Neural crest cell (in vitro differentiated cells): ENCODE measurements at regions not wholly inside any gene's neighbourhood (a gene's known extent, or its start where the extent isn't known, plus 50 kb on each side); places are given as distances from the start of the nearest gene placed in this dataset.
"Not testable (repeated sequence)": the region's sequence is repeated elsewhere in the genome, so short reads cannot be mapped to it uniquely, and the experiment has no call there.

Source experiments
- DNase-seq: peaks from one replicate; pipeline ENCODE4 v3.0.0; 2021; ENCODE audit warnings: low read depth, mixed read lengths, low spot score
- H3K27ac Mint-ChIP-seq: one replicate; pipeline ENCODE4 v1.8.0; 2021; ENCODE audit warnings: mild to moderate bottlenecking, mixed read lengths; ENCODE audit not compliant: unreplicated experiment
- H3K27me3 Mint-ChIP-seq: 2 replicates; pipeline ENCODE4 v1.8.0; 2021; ENCODE audit warnings: low read depth, mild to moderate bottlenecking, mixed read lengths
- H3K36me3 Mint-ChIP-seq: 2 replicates; pipeline ENCODE4 v1.8.0; 2021; ENCODE audit warnings: low read depth, mild to moderate bottlenecking, mixed read lengths
- H3K4me1 Mint-ChIP-seq: 2 replicates; pipeline ENCODE4 v1.8.0; 2021; ENCODE audit warnings: mixed read lengths
- H3K4me3 Mint-ChIP-seq: one replicate; pipeline ENCODE4 v1.8.0; 2021; ENCODE audit warnings: mild to moderate bottlenecking, mixed read lengths
- H3K9me3 Mint-ChIP-seq: 2 replicates; pipeline ENCODE4 v1.8.0; 2021; ENCODE audit warnings: mixed read lengths
- CTCF ChIP-seq: fragments of 200-600 bp; sonication (generic); conservative IDR thresholded peaks from 2 replicates; pipeline ENCODE4 v1.5.0; 2021; ENCODE audit warnings: antibody characterized with exemption, mild to moderate bottlenecking

GRCh38 chr15:96472681-96473080 lies 142.2 kb downstream of the NR2F2 start:
- TF ChIP-seq CTCF: no peak
- H3K36me3 Mint-ChIP-seq: no peaks in the 10 kb centered on the region
- no peaks in the 10 kb centered on the region for H3K9me3 Mint-ChIP-seq
- no peaks in the 10 kb centered on the region for H3K27me3 Mint-ChIP-seq
- H3K27ac Mint-ChIP-seq: no peak overlapping the region
- DNase-seq: no peak
- H3K4me1 Mint-ChIP-seq: no peaks in the 10 kb centered on the region
- H3K4me3 Mint-ChIP-seq: no peak overlapping the region

DNA sequence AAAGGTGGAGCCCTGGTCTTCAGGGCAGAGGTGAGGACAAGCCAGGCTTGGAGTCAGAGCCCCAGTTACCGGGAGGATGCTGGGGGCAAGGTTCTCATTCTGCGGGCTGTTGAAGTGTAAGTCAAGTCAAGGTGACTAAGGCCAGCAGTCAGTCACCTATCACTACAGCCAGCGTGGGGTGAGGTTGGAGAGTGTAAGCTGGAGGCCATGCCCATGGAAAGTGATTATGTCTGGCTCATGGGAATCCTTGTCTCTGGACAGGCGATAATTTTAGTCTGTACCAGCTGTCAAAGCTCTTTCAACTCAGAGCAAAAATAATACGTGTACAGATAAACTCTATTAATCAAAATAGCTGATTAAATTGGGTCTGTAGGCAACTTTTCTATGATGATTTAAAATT lies 143.1 kb downstream of the NR2F2 start:
- no peak for TF ChIP-seq CTCF
- no peak overlapping the region for H3K27ac Mint-ChIP-seq
- no peaks in the 10 kb centered on the region for H3K27me3 Mint-ChIP-seq
- H3K4me3 Mint-ChIP-seq: no peak overlapping the region
- DNase-seq: no peak
- H3K4me1 Mint-ChIP-seq: no peaks in the 10 kb centered on the region
- no peaks in the 10 kb centered on the region for H3K36me3 Mint-ChIP-seq
- H3K9me3 Mint-ChIP-seq: no peaks in the 10 kb centered on the region

DNA sequence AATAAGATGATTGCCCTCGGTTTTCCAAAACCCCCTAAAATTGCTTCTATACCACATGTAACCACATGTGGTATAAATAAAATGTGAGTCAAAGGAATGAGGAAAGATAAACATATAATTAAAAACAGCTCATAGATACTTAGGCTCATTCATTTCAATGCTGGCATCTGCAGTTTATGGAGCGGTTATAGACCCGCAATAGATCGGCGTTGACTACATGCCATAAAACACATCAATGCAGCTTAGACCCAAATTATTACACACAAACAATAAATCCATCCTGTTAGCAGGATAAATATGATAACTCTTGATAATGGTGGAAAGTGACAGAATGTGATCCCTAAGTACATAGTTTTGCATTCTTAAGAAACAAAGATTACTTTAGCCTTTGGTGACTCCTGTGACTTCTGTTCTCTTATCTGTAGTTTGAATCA lies 143.7 kb downstream of the NR2F2 start:
- Mint-ChIP-seq H3K4me3 (no peak overlapping the region), H3K4me1 (no peaks in the 10 kb centered on the region), H3K27ac (no peak overlapping the region)

GRCh38 chr15:96477227-96477626 lies 146.7 kb downstream of the NR2F2 start:
- no peak overlapping the region for H3K27ac Mint-ChIP-seq
- H3K4me1 Mint-ChIP-seq: no peaks in the 10 kb centered on the region
- no peak for DNase-seq
- TF ChIP-seq CTCF: no peak
- H3K27me3 Mint-ChIP-seq: no peaks in the 10 kb centered on the region
- no peaks in the 10 kb centered on the region for H3K36me3 Mint-ChIP-seq
- peaks cover 2% of the 10 kb centered on the region for H3K9me3 Mint-ChIP-seq
- no peak overlapping the region for H3K4me3 Mint-ChIP-seq

More for the DNA sequence above, 143.7 kb downstream of the NR2F2 start:
- no peaks in the 10 kb centered on the region for H3K27me3 Mint-ChIP-seq
- DNase-seq: no peak
- TF ChIP-seq CTCF: no peak
- H3K9me3 Mint-ChIP-seq: peaks cover under 1% of the 10 kb centered on the region
- no peaks in the 10 kb centered on the region for H3K36me3 Mint-ChIP-seq

DNA sequence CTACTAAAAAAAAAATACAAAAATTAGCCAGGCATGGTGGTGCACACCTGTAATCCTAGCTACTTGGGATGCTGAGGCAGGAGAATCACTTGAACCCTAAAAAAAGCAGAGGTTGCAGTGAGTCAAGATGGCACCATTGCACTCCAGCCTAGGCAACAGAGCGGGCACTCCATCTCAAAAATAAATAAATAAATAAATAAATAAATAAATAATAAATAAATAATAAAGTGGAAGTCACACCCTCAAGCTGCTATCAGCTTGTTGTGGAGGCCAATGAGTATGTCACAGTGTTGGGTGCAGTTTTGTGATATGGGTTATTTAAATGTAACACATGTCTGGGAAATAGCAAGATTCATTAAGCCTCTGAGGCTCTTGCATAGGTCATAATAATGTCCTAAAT lies 153.9 kb downstream of the NR2F2 start:
- H3K4me1 Mint-ChIP-seq, H3K36me3 Mint-ChIP-seq, H3K27me3 Mint-ChIP-seq, H3K27ac Mint-ChIP-seq, H3K9me3 Mint-ChIP-seq, H3K4me3 Mint-ChIP-seq, DNase-seq: not testable (repeated sequence)

DNA sequence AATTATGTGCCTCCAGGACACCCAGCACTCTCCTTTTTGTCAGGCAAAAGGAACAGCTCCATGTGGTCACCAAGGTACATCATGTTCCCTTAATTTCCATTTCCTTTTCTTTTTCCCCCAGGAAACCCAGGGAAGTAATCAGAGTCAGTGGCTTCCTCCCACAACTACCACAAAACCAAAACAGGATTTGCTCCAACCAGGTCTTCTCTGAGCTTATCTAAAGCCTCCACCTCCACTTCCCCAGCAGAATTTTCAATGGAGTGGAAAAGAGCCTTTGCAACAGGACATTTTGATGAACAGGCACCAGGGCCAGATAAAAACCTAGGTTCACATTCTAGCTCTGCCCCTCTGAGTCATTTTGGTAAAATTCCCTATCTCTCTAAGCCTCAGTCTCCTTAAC lies 154.3 kb downstream of the NR2F2 start:
- no peak for TF ChIP-seq CTCF
- Mint-ChIP-seq H3K4me1 (no peaks in the 10 kb centered on the region), H3K27ac (no peak overlapping the region), H3K4me3 (no peak overlapping the region), H3K36me3 (no peaks in the 10 kb centered on the region), H3K27me3 (no peaks in the 10 kb centered on the region), H3K9me3 (no peaks in the 10 kb centered on the region)
- no peak for DNase-seq
